ENCODE measurements at regions not wholly inside any gene's neighbourhood (a gene's known extent, or its start where the extent isn't known, plus 50 kb on each side); places are given as distances from the start of the nearest gene placed in this dataset.

GRCh38 chr12:113612793-113613192 is 141.1 kb upstream of the LHX5 start:
- Histone ChIP-seq H2AFZ (ENCODE audit: low read length) (no peak overlapping the region), H3K14ac (ENCODE audit: low read length) (no peak overlapping the region), H4K8ac (ENCODE audit: low read depth, low read length) (no peak overlapping the region), H2BK15ac (ENCODE audit: low read length) (no peak overlapping the region), H3K9ac (ENCODE audit: low read depth, low read length, poor library complexity) (no peak overlapping the region), H2BK120ac (ENCODE audit: low read depth, low read length) (no peak overlapping the region), H3K79me1 (ENCODE audit: low read depth, low read length) (no peaks in the 10 kb centered on the region), H2BK5ac (ENCODE audit: low read length) (no peak overlapping the region), H3K9me3 (replicated peaks in 1 of 2; ENCODE audit: control insufficient read depth in 2 of 2, insufficient read depth in 1 of 2, low read depth in 1 of 2, low read length in 2 of 2) (peaks cover 0 to 5% of the 10 kb centered on the region in 2 donors), H3K23ac (ENCODE audit: low read depth, low read length, poor library complexity) (no peak overlapping the region), H2AK5ac (ENCODE audit: low read depth, low read length) (no peak overlapping the region), H3K27me3 (ENCODE audit: control insufficient read depth in 3 of 3, insufficient read depth in 3 of 3, low read depth in 1 of 3, low read length in 3 of 3) (peaks cover 0 to 59% (median 9%) of the 10 kb centered on the region in 3 experiments), H3K4me1 (ENCODE audit: control insufficient read depth in 2 of 2, insufficient read depth in 1 of 2, low read depth in 1 of 2, low read length in 2 of 2) (peaks cover 13 to 17% of the 10 kb centered on the region in 2 donors), H3K18ac (ENCODE audit: low read length) (no peak overlapping the region), H3K36me3 (replicated peaks in 1 of 2; ENCODE audit: control insufficient read depth in 2 of 2, insufficient read depth in 2 of 2, low read length in 2 of 2) (no peaks in the 10 kb centered on the region), H3K4me2 (ENCODE audit: insufficient read depth, low read length, poor library complexity, severe bottlenecking) (no peak overlapping the region), H4K91ac (ENCODE audit: low read depth, low read length, poor library complexity) (no peak overlapping the region), H3K4ac (ENCODE audit: low read length) (no peak overlapping the region), H3K4me3 (ENCODE audit: low read length in 2 of 2) (no peak overlapping the region), H3K27ac (replicated peaks; ENCODE audit: low read length) (no peak overlapping the region), H2BK12ac (ENCODE audit: low read length) (no peak overlapping the region)
- WGBS, 2 donors (ENCODE audit: extremely low coverage in 2 of 2, insufficient read length in 2 of 2, insufficient replicate concordance in 1 of 2) = no CpG with 5 or more reads among the region's 3 CpGs
- DNase-seq (ENCODE audit: low spot score) = no peak

GRCh38 chr12:113612076-113612728 is 140.5 kb upstream of the LHX5 start:
- H3K23ac ChIP-seq (ENCODE audit: low read depth, low read length, poor library complexity) = no peak overlapping the region
- no CpG with 5 or more reads among the region's 16 CpGs for WGBS, 2 donors (ENCODE audit: extremely low coverage in 2 of 2, insufficient read length in 2 of 2, insufficient replicate concordance in 1 of 2)
- H3K18ac ChIP-seq (ENCODE audit: low read length) = peak overlapping the region; percentile 4
- no peak overlapping the region for H3K4me2 ChIP-seq (ENCODE audit: insufficient read depth, low read length, poor library complexity, severe bottlenecking)
- no peak overlapping the region for H3K4me3 ChIP-seq (ENCODE audit: low read length in 2 of 2)
- peak overlapping the region; percentile 24 for H2AK5ac ChIP-seq (ENCODE audit: low read depth, low read length)
- H2BK12ac ChIP-seq (ENCODE audit: low read length) = no peak overlapping the region
- no peak overlapping the region for H2BK15ac ChIP-seq (ENCODE audit: low read length)
- H3K4ac ChIP-seq (ENCODE audit: low read length) = no peak overlapping the region
- no peak overlapping the region for H2BK5ac ChIP-seq (ENCODE audit: low read length)
- H3K27me3 ChIP-seq (ENCODE audit: control insufficient read depth in 3 of 3, insufficient read depth in 3 of 3, low read depth in 1 of 3, low read length in 3 of 3) = peaks cover 0 to 59% (median 9%) of the 10 kb centered on the region in 3 experiments
- H3K14ac ChIP-seq (ENCODE audit: low read length) = no peak overlapping the region
- H4K8ac ChIP-seq (ENCODE audit: low read depth, low read length) = no peak overlapping the region
- H3K4me1 ChIP-seq (ENCODE audit: control insufficient read depth in 2 of 2, insufficient read depth in 1 of 2, low read depth in 1 of 2, low read length in 2 of 2) = peaks cover 13 to 17% of the 10 kb centered on the region in 2 donors
- no peak overlapping the region for H2BK120ac ChIP-seq (ENCODE audit: low read depth, low read length)
- no peaks in the 10 kb centered on the region for H3K79me1 ChIP-seq (ENCODE audit: low read depth, low read length)
- no peak overlapping the region for H4K91ac ChIP-seq (ENCODE audit: low read depth, low read length, poor library complexity)
- H3K9ac ChIP-seq (ENCODE audit: low read depth, low read length, poor library complexity) = no peak overlapping the region
- H3K27ac ChIP-seq (replicated peaks; ENCODE audit: low read length) = no peak overlapping the region
- H3K9me3 ChIP-seq (replicated peaks in 1 of 2; ENCODE audit: control insufficient read depth in 2 of 2, insufficient read depth in 1 of 2, low read depth in 1 of 2, low read length in 2 of 2) = peaks cover 0 to 5% of the 10 kb centered on the region in 2 donors
- H3K36me3 ChIP-seq (replicated peaks in 1 of 2; ENCODE audit: control insufficient read depth in 2 of 2, insufficient read depth in 2 of 2, low read length in 2 of 2) = no peaks in the 10 kb centered on the region
- no peak for DNase-seq (ENCODE audit: low spot score)
- H2AFZ ChIP-seq (ENCODE audit: low read length) = no peak overlapping the region

DNA sequence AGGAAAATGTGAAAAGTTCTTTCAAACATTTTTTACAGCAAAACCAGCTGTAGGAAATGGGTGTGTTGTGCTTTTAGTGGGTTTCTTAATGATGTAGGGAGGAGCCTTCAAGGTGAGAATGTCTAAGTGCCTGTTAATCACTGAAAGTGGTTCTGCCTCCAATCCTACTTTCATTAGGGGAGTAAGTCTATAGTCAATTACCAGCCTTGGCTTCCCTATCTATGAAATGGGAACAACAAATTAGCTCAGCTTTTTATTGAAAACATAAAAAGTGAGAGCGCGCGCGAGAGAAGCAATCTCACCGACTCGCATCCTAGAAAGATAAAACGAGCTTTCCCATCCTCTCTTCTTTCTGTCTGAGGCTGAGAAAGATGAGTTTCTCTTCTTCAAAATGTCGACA is 140.0 kb upstream of the LHX5 start:
- WGBS, 2 donors (ENCODE audit: extremely low coverage in 2 of 2, insufficient read length in 2 of 2, insufficient replicate concordance in 1 of 2) = no CpG with 5 or more reads among the region's 8 CpGs
- no peaks in the 10 kb centered on the region for H3K79me1 ChIP-seq (ENCODE audit: low read depth, low read length)
- H3K27ac ChIP-seq (replicated peaks; ENCODE audit: low read length) = no peak overlapping the region
- no peak overlapping the region for H2BK120ac ChIP-seq (ENCODE audit: low read depth, low read length)
- no peak overlapping the region for H3K9ac ChIP-seq (ENCODE audit: low read depth, low read length, poor library complexity)
- no peak overlapping the region for H3K4me3 ChIP-seq (ENCODE audit: low read length in 2 of 2)
- no peak overlapping the region for H4K8ac ChIP-seq (ENCODE audit: low read depth, low read length)
- peaks cover 0 to 59% (median 9%) of the 10 kb centered on the region in 3 experiments for H3K27me3 ChIP-seq (ENCODE audit: control insufficient read depth in 3 of 3, insufficient read depth in 3 of 3, low read depth in 1 of 3, low read length in 3 of 3)
- H2BK15ac ChIP-seq (ENCODE audit: low read length) = no peak overlapping the region
- DNase-seq (ENCODE audit: low spot score) = no peak
- H3K4ac ChIP-seq (ENCODE audit: low read length) = no peak overlapping the region
- H3K4me2 ChIP-seq (ENCODE audit: insufficient read depth, low read length, poor library complexity, severe bottlenecking) = no peak overlapping the region
- no peaks in the 10 kb centered on the region for H3K36me3 ChIP-seq (replicated peaks in 1 of 2; ENCODE audit: control insufficient read depth in 2 of 2, insufficient read depth in 2 of 2, low read length in 2 of 2)
- no peak overlapping the region for H3K14ac ChIP-seq (ENCODE audit: low read length)
- no peak overlapping the region for H3K18ac ChIP-seq (ENCODE audit: low read length)
- no peak overlapping the region for H2AFZ ChIP-seq (ENCODE audit: low read length)
- peaks cover 13 to 17% of the 10 kb centered on the region in 2 donors for H3K4me1 ChIP-seq (ENCODE audit: control insufficient read depth in 2 of 2, insufficient read depth in 1 of 2, low read depth in 1 of 2, low read length in 2 of 2)
- peaks cover 0 to 5% of the 10 kb centered on the region in 2 donors for H3K9me3 ChIP-seq (replicated peaks in 1 of 2; ENCODE audit: control insufficient read depth in 2 of 2, insufficient read depth in 1 of 2, low read depth in 1 of 2, low read length in 2 of 2)
- no peak overlapping the region for H4K91ac ChIP-seq (ENCODE audit: low read depth, low read length, poor library complexity)
- H2BK12ac ChIP-seq (ENCODE audit: low read length) = no peak overlapping the region
- no peak overlapping the region for H2BK5ac ChIP-seq (ENCODE audit: low read length)
- H3K23ac ChIP-seq (ENCODE audit: low read depth, low read length, poor library complexity) = no peak overlapping the region
- H2AK5ac ChIP-seq (ENCODE audit: low read depth, low read length) = no peak overlapping the region

DNA sequence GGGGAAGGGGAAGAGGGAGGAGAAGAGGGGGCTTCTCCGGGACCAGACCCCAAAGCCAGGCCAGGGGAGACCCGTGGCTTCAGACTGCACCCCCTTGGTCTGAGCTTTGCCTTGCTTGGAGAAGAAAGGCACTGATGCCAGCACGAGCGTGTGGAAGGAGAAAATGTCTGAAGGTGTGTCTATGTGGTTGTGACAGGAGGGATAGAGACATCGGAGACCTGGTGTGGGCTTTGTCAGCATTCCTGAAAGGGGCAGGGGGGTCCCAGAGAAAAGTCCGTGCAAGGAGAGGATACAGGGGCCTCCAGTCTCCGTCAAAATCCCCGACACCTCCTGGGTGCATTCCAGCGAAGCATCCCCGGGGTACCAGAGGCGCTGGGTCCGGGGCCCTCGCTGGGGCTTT is 139.0 kb upstream of the LHX5 start:
- Histone ChIP-seq H3K27me3 (ENCODE audit: control insufficient read depth in 3 of 3, insufficient read depth in 3 of 3, low read depth in 1 of 3, low read length in 3 of 3) (peaks cover 0 to 59% (median 13%) of the 10 kb centered on the region in 3 experiments), H3K23ac (ENCODE audit: low read depth, low read length, poor library complexity) (no peak overlapping the region), H3K4ac (ENCODE audit: low read length) (no peak overlapping the region), H3K9ac (ENCODE audit: low read depth, low read length, poor library complexity) (peak overlapping the region; percentile 57), H2AK5ac (ENCODE audit: low read depth, low read length) (peak overlapping the region; percentile 36), H3K27ac (replicated peaks; ENCODE audit: low read length) (peak overlapping the region; percentile 80), H4K91ac (ENCODE audit: low read depth, low read length, poor library complexity) (no peak overlapping the region), H2BK120ac (ENCODE audit: low read depth, low read length) (peak overlapping the region; percentile 69), H3K4me3 (ENCODE audit: low read length in 2 of 2) (peak overlapping the region in 1 of 2 donors; percentile 4), H3K4me1 (ENCODE audit: control insufficient read depth in 2 of 2, insufficient read depth in 1 of 2, low read depth in 1 of 2, low read length in 2 of 2) (peaks cover 13 to 17% of the 10 kb centered on the region in 2 donors), H2AFZ (ENCODE audit: low read length) (peak overlapping the region; percentile 36), H3K9me3 (replicated peaks in 1 of 2; ENCODE audit: control insufficient read depth in 2 of 2, insufficient read depth in 1 of 2, low read depth in 1 of 2, low read length in 2 of 2) (peaks cover 0 to 5% of the 10 kb centered on the region in 2 donors), H2BK12ac (ENCODE audit: low read length) (peak overlapping the region; percentile 50), H2BK15ac (ENCODE audit: low read length) (no peak overlapping the region), H2BK5ac (ENCODE audit: low read length) (no peak overlapping the region), H3K4me2 (ENCODE audit: insufficient read depth, low read length, poor library complexity, severe bottlenecking) (peak overlapping the region; percentile 57), H3K14ac (ENCODE audit: low read length) (peak overlapping the region; percentile 60), H3K18ac (ENCODE audit: low read length) (peak overlapping the region; percentile 92), H3K79me1 (ENCODE audit: low read depth, low read length) (no peaks in the 10 kb centered on the region), H3K36me3 (replicated peaks in 1 of 2; ENCODE audit: control insufficient read depth in 2 of 2, insufficient read depth in 2 of 2, low read length in 2 of 2) (no peaks in the 10 kb centered on the region), H4K8ac (ENCODE audit: low read depth, low read length) (no peak overlapping the region)
- DNase-seq (ENCODE audit: low spot score) = no peak
- WGBS, 2 donors (ENCODE audit: extremely low coverage in 2 of 2, insufficient read length in 2 of 2, insufficient replicate concordance in 1 of 2) = no CpG with 5 or more reads among the region's 13 CpGs
